HepG2 (cell line): ENCODE measurements at regions not wholly inside any gene's neighbourhood (a gene's known extent, or its start where the extent isn't known, plus 50 kb on each side); places are given as distances from the start of the nearest gene placed in this dataset.

ENCODE experiments used
- CREB1 ChIP-seq, 2 experiments: fragments of 450-650 bp in 1 of 2; IDR thresholded peaks; 2 replicates each; pipeline ENCODE4 v1.6.1; 2016 to 2017; ENCODE audit warnings: control low read depth in 1 of 2, mild to moderate bottlenecking in 1 of 2, missing compliant biosample characterization in 1 of 2, missing genetic modification characterization in 1 of 2
- EP300 ChIP-seq, 3 experiments: sonication (generic) in 1 of 3; formaldehyde crosslinking in 1 of 3; IDR thresholded peaks; 2 replicates each; pipeline versions ENCODE4 v1.5.1 to v1.6.1; 2011 to 2020; ENCODE audit warnings: low read depth in 2 of 3, low read length in 2 of 3, borderline replicate concordance in 1 of 3, improper control_type of control experiment in 1 of 3, mild to moderate bottlenecking in 1 of 3, missing genetic modification reagents in 1 of 3, moderate library complexity in 1 of 3
- KIAA2018 ChIP-seq: sonication (generic); formaldehyde crosslinking; IDR thresholded peaks from 2 replicates; pipeline ENCODE4 v1.5.0; 2020; ENCODE audit warnings: mild to moderate bottlenecking, missing genetic modification reagents, borderline replicate concordance
- RBFOX2 ChIP-seq: fragments of 200-400 bp; formaldehyde crosslinking; IDR thresholded peaks from 2 replicates; pipeline ENCODE4 v1.6.1; 2017; ENCODE audit warnings: low read depth, mild to moderate bottlenecking, low read length
- RFX5 ChIP-seq: IDR thresholded peaks from 2 replicates; pipeline ENCODE4 v1.6.1; 2011; ENCODE audit warnings: low read depth, low read length, improper control_type of control experiment
- STAT5B ChIP-seq: sonication (generic); formaldehyde crosslinking; IDR thresholded peaks from 2 replicates; pipeline ENCODE4 v1.4.0; 2020; ENCODE audit warnings: missing genetic modification reagents
- TCF7 ChIP-seq: sonication (generic); IDR thresholded peaks from 2 replicates; pipeline ENCODE4 v1.6.1; 2016; ENCODE audit warnings: antibody characterized with exemption, low read depth
- ZBTB46 ChIP-seq: sonication (generic); formaldehyde crosslinking; IDR thresholded peaks from 2 replicates; pipeline ENCODE4 v1.4.0; 2020; ENCODE audit warnings: mild to moderate bottlenecking, missing genetic modification reagents, borderline replicate concordance
- ZNF224 ChIP-seq: sonication (generic); formaldehyde crosslinking; IDR thresholded peaks from 2 replicates; pipeline ENCODE4 v1.5.0; 2020; ENCODE audit warnings: mild to moderate bottlenecking, missing genetic modification reagents
- ZNF460 ChIP-seq: sonication (generic); formaldehyde crosslinking; IDR thresholded peaks from 2 replicates; pipeline ENCODE4 v1.5.1; 2020; ENCODE audit warnings: missing genetic modification reagents, mild to moderate bottlenecking, borderline replicate concordance
- ZNF510 ChIP-seq: sonication (generic); formaldehyde crosslinking; IDR thresholded peaks from 2 replicates; pipeline ENCODE4 v1.4.0; 2020; ENCODE audit warnings: low read depth, mild to moderate bottlenecking, missing genetic modification reagents
- ZNF839 ChIP-seq: sonication (generic); formaldehyde crosslinking; IDR thresholded peaks from 2 replicates; pipeline ENCODE4 v1.4.0; 2020; ENCODE audit warnings: missing genetic modification reagents, mild to moderate bottlenecking, borderline replicate concordance
- TF ChIP-seq, protein P1 (sequence below): sonication (generic); formaldehyde crosslinking; IDR thresholded peaks from 2 replicates; pipeline ENCODE4 v1.4.0; 2020; ENCODE audit warnings: missing genetic modification reagents

DNA sequence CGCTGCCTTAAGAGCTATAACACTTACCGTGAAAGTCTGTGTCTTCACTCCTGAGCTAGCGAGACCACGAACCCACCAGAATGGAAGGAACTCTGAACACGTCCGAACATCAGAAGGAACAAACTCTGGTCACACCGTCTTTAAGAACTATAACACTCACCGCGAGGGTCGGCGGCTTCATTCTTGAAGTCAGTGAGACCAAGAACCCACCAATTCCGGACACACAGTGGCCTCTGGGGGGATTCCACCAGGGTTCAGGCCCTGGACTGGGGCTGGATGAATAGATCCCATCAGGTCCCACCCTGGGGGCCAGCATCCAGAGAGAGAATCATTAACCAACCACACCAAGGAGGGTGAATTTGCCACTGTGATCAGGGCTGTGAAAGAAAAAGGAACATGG lies 55.8 kb upstream of the ATP12A start:
- TF ChIP-seq, protein P1, sequence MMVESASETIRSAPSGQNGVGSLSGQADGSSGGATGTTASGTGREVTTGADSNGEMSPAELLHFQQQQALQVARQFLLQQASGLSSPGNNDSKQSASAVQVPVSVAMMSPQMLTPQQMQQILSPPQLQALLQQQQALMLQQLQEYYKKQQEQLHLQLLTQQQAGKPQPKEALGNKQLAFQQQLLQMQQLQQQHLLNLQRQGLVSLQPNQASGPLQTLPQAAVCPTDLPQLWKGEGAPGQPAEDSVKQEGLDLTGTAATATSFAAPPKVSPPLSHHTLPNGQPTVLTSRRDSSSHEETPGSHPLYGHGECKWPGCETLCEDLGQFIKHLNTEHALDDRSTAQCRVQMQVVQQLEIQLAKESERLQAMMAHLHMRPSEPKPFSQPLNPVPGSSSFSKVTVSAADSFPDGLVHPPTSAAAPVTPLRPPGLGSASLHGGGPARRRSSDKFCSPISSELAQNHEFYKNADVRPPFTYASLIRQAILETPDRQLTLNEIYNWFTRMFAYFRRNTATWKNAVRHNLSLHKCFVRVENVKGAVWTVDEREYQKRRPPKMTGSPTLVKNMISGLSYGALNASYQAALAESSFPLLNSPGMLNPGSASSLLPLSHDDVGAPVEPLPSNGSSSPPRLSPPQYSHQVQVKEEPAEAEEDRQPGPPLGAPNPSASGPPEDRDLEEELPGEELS (CRISPR knock-in tag) = no peak
- TF ChIP-seq CREB1 (IDR thresholded peaks at IDR 0.05) = no peak
- no peak for TF ChIP-seq CREB1 (CRISPR knock-in tag; IDR thresholded peaks at IDR 0.05)
- no peak for TF ChIP-seq STAT5B
- no peak for TF ChIP-seq ZNF510 (CRISPR knock-in tag)
- no peak for TF ChIP-seq TCF7
- TF ChIP-seq RBFOX2 = no peak
- TF ChIP-seq ZNF224 (CRISPR knock-in tag) = no peak
- TF ChIP-seq ZNF460 (CRISPR knock-in tag) = no peak
- TF ChIP-seq KIAA2018 = no peak
- no peak for TF ChIP-seq ZBTB46 (CRISPR knock-in tag)
- no peak for TF ChIP-seq EP300 (IDR thresholded peaks at IDR 0.05; ENCODE audit: low read depth in 2 of 2, low read length in 2 of 2)
- TF ChIP-seq EP300 (CRISPR knock-in tag; IDR thresholded peaks at IDR 0.05; ENCODE audit: borderline replicate concordance) = no peak
- no peak for TF ChIP-seq RFX5
- no peak for TF ChIP-seq ZNF839 (CRISPR knock-in tag)
